ENCODE measurements at regions not wholly inside any gene's neighbourhood (a gene's known extent, or its start where the extent isn't known, plus 50 kb on each side); places are given as distances from the start of the nearest gene placed in this dataset.

DNA sequence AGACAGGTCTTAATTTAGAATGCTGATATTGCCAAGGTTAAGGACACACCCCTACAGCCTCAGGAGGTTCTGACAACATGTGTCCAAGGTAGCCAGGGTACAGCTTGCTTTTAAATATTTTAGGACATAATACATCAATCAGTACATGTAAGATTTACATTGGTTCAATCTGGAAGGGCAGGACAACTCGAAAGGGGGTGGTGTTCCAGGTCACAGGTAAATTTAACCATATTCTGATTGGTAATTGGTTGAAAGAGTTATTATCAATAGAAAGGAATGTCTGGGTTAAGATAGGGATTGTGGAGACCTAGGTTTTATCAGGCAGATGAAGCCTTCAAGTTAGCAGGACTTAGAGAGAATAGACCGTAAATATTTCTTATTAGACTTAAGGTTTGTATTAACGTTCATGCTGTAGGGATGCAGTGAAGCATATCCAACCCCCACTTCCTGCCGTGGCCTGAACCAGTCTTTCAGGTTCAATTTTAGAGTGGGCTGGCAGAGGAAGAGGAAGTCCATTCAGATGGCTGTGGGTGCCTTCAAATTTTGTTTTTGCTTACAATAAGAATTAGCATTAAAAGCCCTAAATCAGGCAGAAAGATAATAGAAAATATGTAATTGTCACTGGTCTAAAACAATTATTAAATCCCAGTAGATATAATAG lies 136.5 kb upstream of the GALNTL6 start:
- DNase-seq (ENCODE audit: low read depth, low spot score): no peak
- in situ Hi-C loops (cut with HindIII; ENCODE audit: low sequenced_read_pairs): no loop called here
- H3K4me3 ChIP-seq (ENCODE audit: low read depth, low read length): no peak overlapping the region
- TF ChIP-seq CTCF (IDR thresholded peaks at IDR 0.05; ENCODE audit: low read depth, low read length): no peak

DNA sequence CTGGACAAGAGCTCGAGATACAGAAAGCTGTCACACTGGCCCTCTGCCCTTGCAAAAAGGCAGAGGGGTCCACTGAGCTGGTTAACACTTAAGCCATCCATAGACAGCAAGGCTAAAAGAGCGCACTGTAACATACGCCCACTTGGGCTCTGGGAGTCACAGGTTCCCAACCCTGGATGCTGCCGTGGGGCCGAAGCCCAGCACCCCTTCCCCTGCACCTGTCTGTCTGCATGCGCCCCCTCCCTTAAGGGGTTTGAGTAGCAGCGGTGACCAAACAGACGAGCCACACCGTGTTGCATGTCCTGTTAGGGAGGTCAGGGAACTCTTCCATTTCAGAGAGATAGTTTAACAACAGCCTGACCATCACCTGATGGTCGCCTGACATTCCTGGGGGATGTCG lies 138.4 kb upstream of the GALNTL6 start:
- in situ Hi-C loops (cut with HindIII; ENCODE audit: low sequenced_read_pairs): no loop called here
- no peak for DNase-seq (ENCODE audit: low read depth, low spot score)
- TF ChIP-seq CTCF (IDR thresholded peaks at IDR 0.05; ENCODE audit: low read depth, low read length): no peak
- H3K4me3 ChIP-seq (ENCODE audit: low read depth, low read length): no peak overlapping the region

- no peak for TF ChIP-seq CTCF (IDR thresholded peaks at IDR 0.05; ENCODE audit: low read depth, low read length)
- in situ Hi-C loops (cut with HindIII; ENCODE audit: low sequenced_read_pairs): no loop called here
These were observed 144.8 kb upstream of the GALNTL6 start for GRCh38 chr4:171668403-171668802.

GRCh38 chr4:171667906-171668305 lies 145.3 kb upstream of the GALNTL6 start:
- TF ChIP-seq CTCF (IDR thresholded peaks at IDR 0.05; ENCODE audit: low read depth, low read length): no peak
- DNase-seq (ENCODE audit: low read depth, low spot score): no peak
- in situ Hi-C loops (cut with HindIII; ENCODE audit: low sequenced_read_pairs): no loop called here
- no peak overlapping the region for H3K4me3 ChIP-seq (ENCODE audit: low read depth, low read length)

More at GRCh38 chr4:171668403-171668802, 144.8 kb upstream of the GALNTL6 start:
- no peak overlapping the region for H3K4me3 ChIP-seq (ENCODE audit: low read depth, low read length)
- no peak for DNase-seq (ENCODE audit: low read depth, low spot score)

- DNase-seq (ENCODE audit: low read depth, low spot score): no peak
- TF ChIP-seq CTCF (IDR thresholded peaks at IDR 0.05; ENCODE audit: low read depth, low read length): no peak
- H3K4me3 ChIP-seq (ENCODE audit: low read depth, low read length): no peak overlapping the region
- in situ Hi-C loops (cut with HindIII; ENCODE audit: low sequenced_read_pairs): no loop called here
These were observed 162.1 kb upstream of the GALNTL6 start for GRCh38 chr4:171651071-171651470.

DNA sequence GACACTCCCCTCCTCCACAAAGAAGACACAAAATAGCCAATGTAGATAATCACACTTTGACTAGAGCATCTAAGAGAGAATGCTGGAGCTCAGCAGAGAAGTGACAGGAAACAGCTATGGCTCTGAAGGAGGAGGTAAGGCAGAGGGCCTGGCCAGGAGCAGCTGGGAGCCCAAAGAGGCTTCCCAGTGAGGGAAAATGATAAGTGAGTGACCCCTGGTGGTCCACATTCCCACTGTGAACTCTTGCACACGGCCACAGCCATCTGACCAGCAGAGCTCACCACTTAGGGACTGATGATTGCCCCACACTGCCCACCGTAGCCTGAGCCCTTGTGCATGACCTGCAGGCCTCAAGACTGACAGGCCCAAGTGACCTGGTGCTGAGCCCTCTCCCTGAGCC lies 162.7 kb upstream of the GALNTL6 start:
- no peak for DNase-seq (ENCODE audit: low read depth, low spot score)
- no peak for TF ChIP-seq CTCF (IDR thresholded peaks at IDR 0.05; ENCODE audit: low read depth, low read length)
- no peak overlapping the region for H3K4me3 ChIP-seq (ENCODE audit: low read depth, low read length)
- in situ Hi-C loops (cut with HindIII; ENCODE audit: low sequenced_read_pairs): no loop called here

Data from astrocyte of the spinal cord (primary cell).